PC-3 (cell line): ENCODE measurements at regions not wholly inside any gene's neighbourhood (a gene's known extent, or its start where the extent isn't known, plus 50 kb on each side); places are given as distances from the start of the nearest gene placed in this dataset.

Experiments
- ATAC-seq: fragments of 200-7000 bp; cut with Tn5 transposase; 2 replicates; pipeline ENCODE4 v1.9.1; 2020; ENCODE audit warnings: mild to moderate bottlenecking, moderate library complexity
- BruUV-seq: library from RNA; stranded (reverse); fragments of 400-500 nt; replicated peaks from 2 replicates; lab custom pipeline; 2021; lab: Mats Ljungman, UMichigan
- CTCF ChIA-PET: fragments of 300-600 bp; sonication (Branson Sonifier 250); formaldehyde crosslinking; loops from one replicate; lab custom pipeline; 2022; ENCODE audit warnings: antibody characterized with exemption; lab: Charles Lee
- POLR2A ChIA-PET: fragments of 300-600 bp; sonication (Branson Sonifier 250); formaldehyde crosslinking; loops from one replicate; lab custom pipeline; 2022; ENCODE audit warnings: antibody characterized with exemption; ENCODE audit not compliant: unreplicated experiment; lab: Charles Lee
- DNase-seq: peaks from one replicate; pipeline ENCODE4 v3.0.0-alpha.2; 2015
- H2AFZ ChIP-seq: fragments of 300-600 bp; sonication (generic); 2 replicates; pipeline ENCODE4 v1.6.0; 2016; ENCODE audit warnings: antibody characterized with exemption, low read length
- H3F3A ChIP-seq: fragments of 300-600 bp; sonication (generic); one replicate; pipeline ENCODE4 v1.6.0; 2017; ENCODE audit warnings: antibody characterized with exemption, low read length, control low read depth, mild to moderate bottlenecking; ENCODE audit not compliant: unreplicated experiment
- H3K27ac ChIP-seq: fragments of 300-600 bp; sonication (generic); 2 replicates; pipeline ENCODE4 v1.5.1; 2016; ENCODE audit warnings: mild to moderate bottlenecking, low read length
- H3K27me3 ChIP-seq: fragments of 300-600 bp; sonication (generic); 2 replicates; pipeline ENCODE4 v1.6.1; 2016; ENCODE audit warnings: low read length, mixed read lengths
- H3K36me3 ChIP-seq: fragments of 300-600 bp; sonication (generic); 2 replicates; pipeline ENCODE4 v1.6.1; 2016; ENCODE audit warnings: low read depth, mixed run types, low read length, mixed read lengths
- H3K4me1 ChIP-seq: fragments of 300-600 bp; sonication (generic); 2 replicates; pipeline ENCODE4 v1.5.1; 2016; ENCODE audit warnings: low read length; ENCODE audit not compliant: insufficient read depth
- H3K4me2 ChIP-seq: fragments of 300-600 bp; sonication (generic); 2 replicates; pipeline ENCODE4 v1.6.0; 2016; ENCODE audit warnings: low read length
- H3K4me3 ChIP-seq: fragments of 300-600 bp; sonication (generic); 2 replicates; pipeline ENCODE4 v1.5.1; 2016; ENCODE audit warnings: mild to moderate bottlenecking, low read length, mixed read lengths
- H3K79me2 ChIP-seq: fragments of 300-600 bp; sonication (generic); 2 replicates; pipeline ENCODE4 v1.6.1; 2017; ENCODE audit warnings: low read length, mixed read lengths
- H3K9ac ChIP-seq: fragments of 300-600 bp; sonication (generic); 2 replicates; pipeline ENCODE4 v1.6.0; 2016; ENCODE audit warnings: mild to moderate bottlenecking, low read length
- H3K9me2 ChIP-seq: fragments of 300-600 bp; sonication (generic); replicated peaks from 2 replicates; pipeline ENCODE4 v1.6.1; 2016; ENCODE audit warnings: mixed run types, low read length, mixed read lengths
- H3K9me3 ChIP-seq: fragments of 300-600 bp; sonication (generic); 2 replicates; pipeline ENCODE4 v1.6.1; 2016; ENCODE audit warnings: low read length, mixed read lengths
- H4K20me1 ChIP-seq: fragments of 300-600 bp; sonication (generic); 2 replicates; pipeline ENCODE4 v1.6.1; 2016; ENCODE audit warnings: low read length, mixed read lengths
- EZH2 ChIP-seq: fragments of 300-600 bp; sonication (generic); IDR thresholded peaks from one replicate; pipeline ENCODE4 v1.6.1; 2017; ENCODE audit warnings: antibody characterized with exemption, mild to moderate bottlenecking, low read length; ENCODE audit not compliant: unreplicated experiment
- EZH2phosphoT487 ChIP-seq: fragments of 300-600 bp; sonication (generic); IDR thresholded peaks from 2 replicates; pipeline ENCODE4 v1.6.1; 2018; ENCODE audit warnings: mild to moderate bottlenecking, antibody characterized with exemption, low read length, borderline replicate concordance
- intact Hi-C: fragments of 100-400 bp; cut with micrococcal nuclease; formaldehyde crosslinking; loops from 2 replicates; pipeline ENCODE4 v1.9.0; 2023
- TF ChIP-seq, protein P1 (sequence below): fragments of 300-600 bp; sonication (generic); conservative IDR thresholded peaks from 2 replicates; pipeline ENCODE4 v1.5.1; 2017; ENCODE audit warnings: antibody characterized with exemption, low read depth, mild to moderate bottlenecking, low read length

DNA sequence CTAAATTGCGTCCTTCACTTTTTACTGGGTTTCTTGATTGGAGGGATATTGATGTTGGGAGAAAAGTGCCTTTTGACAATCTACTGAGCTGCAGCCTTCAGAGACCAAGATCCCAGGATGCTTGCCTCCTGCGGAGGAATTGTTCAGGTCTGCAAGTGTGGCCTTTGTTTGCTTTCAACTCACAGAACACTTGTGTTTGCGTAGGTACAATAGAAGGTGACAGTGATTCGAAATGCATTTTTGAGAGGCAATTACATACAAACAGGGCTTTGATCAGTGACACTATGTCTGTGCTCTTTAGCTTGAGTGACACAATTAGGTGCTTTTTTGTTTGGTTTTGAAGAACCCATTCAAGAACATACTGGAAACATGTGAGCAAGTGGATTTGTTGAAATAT lies 600.6 kb downstream of the QKI start:
- BruUV-seq, result no TSS peak
- no peak for DNase-seq
- H3K9ac ChIP-seq, result no peak overlapping the region

DNA sequence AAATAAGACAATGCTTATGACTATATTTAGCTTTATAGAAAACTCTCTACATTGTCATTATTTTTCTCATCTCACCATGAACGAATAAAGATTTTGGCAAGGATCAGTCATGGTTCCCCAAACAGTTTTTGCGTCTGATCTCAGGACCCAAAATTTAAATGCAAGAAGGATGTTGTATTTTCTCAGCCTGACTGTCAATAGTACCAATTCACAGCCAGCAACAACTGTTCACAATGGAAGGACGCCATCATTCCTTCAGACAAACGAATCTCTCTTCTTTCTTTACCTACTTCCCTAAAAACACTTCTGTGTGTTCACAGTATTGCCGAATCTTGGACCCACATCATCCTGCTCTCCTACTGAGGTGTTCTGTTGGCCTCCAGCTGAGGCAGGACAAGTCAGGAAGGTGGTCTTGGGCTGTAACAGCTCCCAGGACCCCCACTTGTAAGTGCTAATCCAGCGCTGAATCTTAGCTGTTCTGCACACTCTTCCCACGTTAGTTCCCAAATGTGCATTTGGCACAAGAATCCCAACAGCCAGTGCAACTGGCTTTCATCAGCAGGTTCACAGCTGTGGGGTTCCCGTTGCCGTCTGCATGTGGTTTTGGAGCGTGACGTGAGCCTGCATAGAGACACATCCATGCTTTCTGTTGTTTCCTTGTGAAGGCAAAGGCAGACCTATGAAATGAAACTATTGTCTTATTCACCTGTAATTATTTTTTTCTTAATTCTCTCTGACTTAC lies 600.0 kb downstream of the QKI start:
- Histone ChIP-seq H2AFZ (no peak overlapping the region), H3K27ac (no peak overlapping the region), H3F3A (no peaks in the 10 kb centered on the region), H3K4me2 (no peak overlapping the region), H3K4me1 (no peaks in the 10 kb centered on the region), H4K20me1 (no peaks in the 10 kb centered on the region), H3K9me3 (no peaks in the 10 kb centered on the region), H3K9me2 (no peaks in the 10 kb centered on the region), H3K27me3 (no peaks in the 10 kb centered on the region), H3K36me3 (no peaks in the 10 kb centered on the region), H3K9ac (no peak overlapping the region), H3K79me2 (no peaks in the 10 kb centered on the region), H3K4me3 (no peak overlapping the region)
- intact Hi-C loops, result no loop called here
- no peak for ATAC-seq
- TF ChIP-seq, protein P1, sequence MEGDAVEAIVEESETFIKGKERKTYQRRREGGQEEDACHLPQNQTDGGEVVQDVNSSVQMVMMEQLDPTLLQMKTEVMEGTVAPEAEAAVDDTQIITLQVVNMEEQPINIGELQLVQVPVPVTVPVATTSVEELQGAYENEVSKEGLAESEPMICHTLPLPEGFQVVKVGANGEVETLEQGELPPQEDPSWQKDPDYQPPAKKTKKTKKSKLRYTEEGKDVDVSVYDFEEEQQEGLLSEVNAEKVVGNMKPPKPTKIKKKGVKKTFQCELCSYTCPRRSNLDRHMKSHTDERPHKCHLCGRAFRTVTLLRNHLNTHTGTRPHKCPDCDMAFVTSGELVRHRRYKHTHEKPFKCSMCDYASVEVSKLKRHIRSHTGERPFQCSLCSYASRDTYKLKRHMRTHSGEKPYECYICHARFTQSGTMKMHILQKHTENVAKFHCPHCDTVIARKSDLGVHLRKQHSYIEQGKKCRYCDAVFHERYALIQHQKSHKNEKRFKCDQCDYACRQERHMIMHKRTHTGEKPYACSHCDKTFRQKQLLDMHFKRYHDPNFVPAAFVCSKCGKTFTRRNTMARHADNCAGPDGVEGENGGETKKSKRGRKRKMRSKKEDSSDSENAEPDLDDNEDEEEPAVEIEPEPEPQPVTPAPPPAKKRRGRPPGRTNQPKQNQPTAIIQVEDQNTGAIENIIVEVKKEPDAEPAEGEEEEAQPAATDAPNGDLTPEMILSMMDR, result no peak
- TF ChIP-seq EZH2phosphoT487 (no peak), EZH2 (no peak)
- ChIA-PET POLR2A (no interaction called here), CTCF (no interaction called here)
- no peak for DNase-seq
- BruUV-seq, result no TSS peak

More for the DNA sequence above, 600.6 kb downstream of the QKI start:
- Histone ChIP-seq H3K27me3 (no peaks in the 10 kb centered on the region), H3K4me3 (no peak overlapping the region), H3K79me2 (no peaks in the 10 kb centered on the region), H3K4me2 (no peak overlapping the region), H3K36me3 (no peaks in the 10 kb centered on the region), H3K9me3 (no peaks in the 10 kb centered on the region), H3K27ac (no peak overlapping the region), H3K4me1 (no peaks in the 10 kb centered on the region), H4K20me1 (no peaks in the 10 kb centered on the region), H2AFZ (no peak overlapping the region), H3K9me2 (no peaks in the 10 kb centered on the region), H3F3A (no peaks in the 10 kb centered on the region)
- ATAC-seq, result no peak
- intact Hi-C loops, result no loop called here
- POLR2A ChIA-PET, result no interaction called here
- CTCF ChIA-PET, result no interaction called here
- TF ChIP-seq, protein P1, result no peak
- TF ChIP-seq EZH2, result no peak

DNA sequence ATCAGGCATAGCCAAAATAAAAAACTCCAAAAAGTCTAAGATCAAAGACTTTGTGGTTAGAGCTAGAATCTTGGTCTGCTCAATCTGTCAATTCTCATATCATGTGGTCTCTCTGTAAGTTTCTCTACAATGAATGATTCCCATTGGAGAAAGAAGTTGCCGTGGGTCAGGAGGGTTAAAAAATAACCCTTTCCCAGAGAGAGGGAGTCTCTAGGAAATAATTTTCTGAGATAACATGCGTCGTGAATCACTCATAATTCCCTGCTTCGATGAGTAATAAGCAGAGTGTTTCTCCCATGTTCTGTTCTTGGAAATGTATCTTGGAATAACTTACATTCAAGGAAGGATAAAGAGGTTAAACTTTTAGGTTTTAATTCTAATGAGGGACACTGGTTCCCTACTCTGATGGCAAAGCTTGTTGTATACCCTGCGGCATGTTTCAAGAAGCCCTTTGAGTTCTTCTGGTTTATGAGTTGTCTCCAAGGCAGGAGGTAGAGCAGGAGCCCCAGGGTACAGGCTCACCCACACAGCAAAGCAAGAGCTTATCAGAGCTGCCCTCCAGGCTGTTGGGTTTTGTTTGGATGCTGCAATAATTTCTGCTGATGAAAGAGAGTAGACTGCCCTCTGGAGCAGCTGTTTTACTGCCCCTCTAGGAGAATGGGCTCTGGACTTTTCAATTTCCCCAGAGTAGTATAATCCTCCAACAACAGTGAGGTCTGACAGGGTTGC lies 599.1 kb downstream of the QKI start:
- ChIA-PET POLR2A (no interaction called here), CTCF (no interaction called here)
- H3K9ac ChIP-seq, result no peak overlapping the region
- no peaks in the 10 kb centered on the region for H3K9me2 ChIP-seq
- no peaks in the 10 kb centered on the region for H3F3A ChIP-seq
- BruUV-seq, result no TSS peak
- TF ChIP-seq, protein P1, result no peak
- TF ChIP-seq EZH2phosphoT487 (no peak), EZH2 (no peak)
- DNase-seq (no peak), ATAC-seq (no peak)
- H3K36me3 ChIP-seq, result no peaks in the 10 kb centered on the region
- no peak overlapping the region for H3K27ac ChIP-seq
- H3K4me2 ChIP-seq, result no peak overlapping the region
- no peak overlapping the region for H2AFZ ChIP-seq
- no peak overlapping the region for H3K4me3 ChIP-seq
- H3K4me1 ChIP-seq, result no peaks in the 10 kb centered on the region
- H3K9me3 ChIP-seq, result no peaks in the 10 kb centered on the region
- intact Hi-C loops, result no loop called here
- no peaks in the 10 kb centered on the region for H4K20me1 ChIP-seq
- H3K79me2 ChIP-seq, result no peaks in the 10 kb centered on the region
- H3K27me3 ChIP-seq, result no peaks in the 10 kb centered on the region
